ENCODE measurements at regions not wholly inside any gene's neighbourhood (a gene's known extent, or its start where the extent isn't known, plus 50 kb on each side); places are given as distances from the start of the nearest gene placed in this dataset.

DNA sequence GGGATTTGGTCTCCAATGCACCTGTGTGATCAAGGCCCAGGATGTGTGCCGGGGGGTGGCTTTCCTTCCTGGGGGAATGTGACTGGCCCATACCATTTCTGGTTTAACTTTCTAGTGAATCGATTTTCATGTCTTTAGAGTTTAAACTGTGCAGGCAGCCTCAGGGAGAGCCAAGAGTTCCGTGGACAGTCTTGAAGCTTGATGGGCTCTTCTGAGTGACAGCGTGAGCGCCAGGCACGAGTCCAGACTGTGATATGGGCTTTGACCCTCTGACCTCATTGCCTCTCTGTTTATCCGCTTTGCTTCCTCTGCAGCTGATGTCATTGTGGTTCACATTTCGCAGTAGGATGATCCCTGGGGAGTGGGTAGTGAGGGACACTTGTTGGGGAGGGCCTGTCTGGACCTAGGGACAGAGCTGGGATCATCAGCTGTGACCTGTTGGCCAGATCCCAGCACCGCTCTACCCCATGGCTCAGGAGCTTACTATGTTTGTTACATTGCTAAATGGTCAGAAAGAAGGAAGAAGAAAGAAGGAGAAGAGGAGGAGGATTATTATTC is 80.6 kb upstream of the CLDN5 start:
- no peak for TF ChIP-seq EZH2 (IDR thresholded peaks at IDR 0.05; ENCODE audit: low read length, missing control alignments)
- TF ChIP-seq, protein P1, sequence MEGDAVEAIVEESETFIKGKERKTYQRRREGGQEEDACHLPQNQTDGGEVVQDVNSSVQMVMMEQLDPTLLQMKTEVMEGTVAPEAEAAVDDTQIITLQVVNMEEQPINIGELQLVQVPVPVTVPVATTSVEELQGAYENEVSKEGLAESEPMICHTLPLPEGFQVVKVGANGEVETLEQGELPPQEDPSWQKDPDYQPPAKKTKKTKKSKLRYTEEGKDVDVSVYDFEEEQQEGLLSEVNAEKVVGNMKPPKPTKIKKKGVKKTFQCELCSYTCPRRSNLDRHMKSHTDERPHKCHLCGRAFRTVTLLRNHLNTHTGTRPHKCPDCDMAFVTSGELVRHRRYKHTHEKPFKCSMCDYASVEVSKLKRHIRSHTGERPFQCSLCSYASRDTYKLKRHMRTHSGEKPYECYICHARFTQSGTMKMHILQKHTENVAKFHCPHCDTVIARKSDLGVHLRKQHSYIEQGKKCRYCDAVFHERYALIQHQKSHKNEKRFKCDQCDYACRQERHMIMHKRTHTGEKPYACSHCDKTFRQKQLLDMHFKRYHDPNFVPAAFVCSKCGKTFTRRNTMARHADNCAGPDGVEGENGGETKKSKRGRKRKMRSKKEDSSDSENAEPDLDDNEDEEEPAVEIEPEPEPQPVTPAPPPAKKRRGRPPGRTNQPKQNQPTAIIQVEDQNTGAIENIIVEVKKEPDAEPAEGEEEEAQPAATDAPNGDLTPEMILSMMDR (conservative IDR thresholded peaks at IDR 0.05 in 1 of 2, IDR thresholded peaks at IDR 0.05 in 1 of 2; ENCODE audit: low read depth in 1 of 2, low read length in 2 of 2): no peak
- H3K79me2 ChIP-seq (ENCODE audit: control insufficient read depth, insufficient read depth, low read length): no peaks in the 10 kb centered on the region
- H3K9ac ChIP-seq (ENCODE audit: insufficient read depth, low read length): no peak overlapping the region
- H3K27me3 ChIP-seq (ENCODE audit: control insufficient read depth, insufficient read depth, low read length): peaks cover 24% of the 10 kb centered on the region
- no peaks in the 10 kb centered on the region for H3K36me3 ChIP-seq (ENCODE audit: control insufficient read depth, insufficient read depth, low read length)
- H3K9me3 ChIP-seq (ENCODE audit: control insufficient read depth, insufficient read depth, low read depth, low read length): no peaks in the 10 kb centered on the region
- no peaks in the 10 kb centered on the region for H4K20me1 ChIP-seq (ENCODE audit: control insufficient read depth, extremely low read depth, insufficient read depth, low read length)
- no peaks in the 10 kb centered on the region for H3K4me1 ChIP-seq (ENCODE audit: control insufficient read depth, extremely low read depth, insufficient read depth, low read length)
- H3K27ac ChIP-seq (ENCODE audit: insufficient read depth, low read length): no peak overlapping the region
- H3K4me3 ChIP-seq (replicated peaks in 1 of 4; ENCODE audit: control extremely low read depth in 1 of 4, insufficient read depth in 1 of 4, low read depth in 3 of 4, low read length in 4 of 4): no peak overlapping the region
- H3K4me2 ChIP-seq (ENCODE audit: extremely low read depth, insufficient read depth, low read length): no peak overlapping the region
- H2AFZ ChIP-seq (ENCODE audit: low read length): no peak overlapping the region
- DNase-seq (ENCODE audit: low read depth in 2 of 2): no peak

DNA sequence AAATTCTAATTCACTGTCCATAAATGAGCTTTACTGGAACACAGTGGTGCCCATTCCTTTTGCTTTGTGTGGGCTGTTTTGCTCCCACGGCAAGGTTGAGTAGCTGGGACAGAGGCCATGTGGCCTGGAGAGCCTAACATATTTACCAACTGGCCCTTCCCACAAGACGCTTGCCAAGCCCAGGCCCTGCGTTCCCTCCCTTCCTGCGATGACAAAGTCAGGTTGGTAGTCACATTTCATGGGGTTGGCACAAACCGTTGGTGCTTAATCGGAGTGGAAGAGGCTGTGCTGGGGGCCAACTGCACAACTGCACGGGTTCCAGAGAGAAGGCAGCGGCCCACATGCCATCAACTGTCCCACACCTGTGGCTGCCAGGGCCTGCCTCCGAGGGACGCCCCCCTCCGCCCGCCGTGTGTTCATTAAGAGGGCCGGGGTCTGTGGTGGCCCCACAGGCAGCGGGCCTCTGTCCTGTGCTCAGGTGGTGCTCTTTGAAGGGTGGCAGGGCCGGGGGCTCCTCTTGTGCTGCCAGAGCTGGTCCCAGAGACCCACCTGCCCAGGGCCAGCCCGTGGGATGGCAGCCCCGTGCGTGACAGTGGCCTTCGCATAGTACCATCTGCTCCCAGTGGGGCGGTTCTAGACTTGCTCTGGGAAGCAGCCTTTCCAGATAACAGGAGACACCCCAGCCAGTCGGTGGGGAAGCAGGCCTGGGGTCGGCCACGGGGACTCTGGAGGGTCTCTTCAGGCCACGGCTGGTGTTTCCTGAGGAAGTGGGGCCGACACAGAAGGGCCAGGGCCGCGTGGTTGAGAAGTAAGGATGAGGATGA is 81.5 kb upstream of the CLDN5 start:
- no peaks in the 10 kb centered on the region for H3K4me1 ChIP-seq (ENCODE audit: control insufficient read depth, extremely low read depth, insufficient read depth, low read length)
- no peak for DNase-seq (ENCODE audit: low read depth in 2 of 2)
- no peak for TF ChIP-seq EZH2 (IDR thresholded peaks at IDR 0.05; ENCODE audit: low read length, missing control alignments)
- TF ChIP-seq, protein P1 (conservative IDR thresholded peaks at IDR 0.05 in 1 of 2, IDR thresholded peaks at IDR 0.05 in 1 of 2; ENCODE audit: low read depth in 1 of 2, low read length in 2 of 2): no peak
- H2AFZ ChIP-seq (ENCODE audit: low read length): no peak overlapping the region
- H3K9me3 ChIP-seq (ENCODE audit: control insufficient read depth, insufficient read depth, low read depth, low read length): no peaks in the 10 kb centered on the region
- H4K20me1 ChIP-seq (ENCODE audit: control insufficient read depth, extremely low read depth, insufficient read depth, low read length): no peaks in the 10 kb centered on the region
- H3K4me2 ChIP-seq (ENCODE audit: extremely low read depth, insufficient read depth, low read length): no peak overlapping the region
- H3K27ac ChIP-seq (ENCODE audit: insufficient read depth, low read length): no peak overlapping the region
- H3K36me3 ChIP-seq (ENCODE audit: control insufficient read depth, insufficient read depth, low read length): no peaks in the 10 kb centered on the region
- H3K9ac ChIP-seq (ENCODE audit: insufficient read depth, low read length): no peak overlapping the region
- no peaks in the 10 kb centered on the region for H3K79me2 ChIP-seq (ENCODE audit: control insufficient read depth, insufficient read depth, low read length)
- peaks cover 24% of the 10 kb centered on the region for H3K27me3 ChIP-seq (ENCODE audit: control insufficient read depth, insufficient read depth, low read length)
- no peak overlapping the region for H3K4me3 ChIP-seq (replicated peaks in 1 of 4; ENCODE audit: control extremely low read depth in 1 of 4, insufficient read depth in 1 of 4, low read depth in 3 of 4, low read length in 4 of 4)

- H3K27me3 ChIP-seq (ENCODE audit: control insufficient read depth, insufficient read depth, low read length): peaks cover 28% of the 10 kb centered on the region
- TF ChIP-seq EZH2 (IDR thresholded peaks at IDR 0.05; ENCODE audit: low read length, missing control alignments): no peak
- TF ChIP-seq, protein P1 (conservative IDR thresholded peaks at IDR 0.05 in 1 of 2, IDR thresholded peaks at IDR 0.05 in 1 of 2; ENCODE audit: low read depth in 1 of 2, low read length in 2 of 2): no peak
- no peak overlapping the region for H3K4me2 ChIP-seq (ENCODE audit: extremely low read depth, insufficient read depth, low read length)
- H3K9me3 ChIP-seq (ENCODE audit: control insufficient read depth, insufficient read depth, low read depth, low read length): no peaks in the 10 kb centered on the region
- H3K27ac ChIP-seq (ENCODE audit: insufficient read depth, low read length): no peak overlapping the region
- H4K20me1 ChIP-seq (ENCODE audit: control insufficient read depth, extremely low read depth, insufficient read depth, low read length): no peaks in the 10 kb centered on the region
- no peaks in the 10 kb centered on the region for H3K36me3 ChIP-seq (ENCODE audit: control insufficient read depth, insufficient read depth, low read length)
- DNase-seq (ENCODE audit: low read depth in 2 of 2): no peak
- H3K9ac ChIP-seq (ENCODE audit: insufficient read depth, low read length): no peak overlapping the region
- H3K79me2 ChIP-seq (ENCODE audit: control insufficient read depth, insufficient read depth, low read length): no peaks in the 10 kb centered on the region
- H3K4me3 ChIP-seq (replicated peaks in 1 of 4; ENCODE audit: control extremely low read depth in 1 of 4, insufficient read depth in 1 of 4, low read depth in 3 of 4, low read length in 4 of 4): no peak overlapping the region
- no peak overlapping the region for H2AFZ ChIP-seq (ENCODE audit: low read length)
- no peaks in the 10 kb centered on the region for H3K4me1 ChIP-seq (ENCODE audit: control insufficient read depth, extremely low read depth, insufficient read depth, low read length)
These were observed 82.4 kb upstream of the CLDN5 start for GRCh38 chr22:19606332-19607191.

All from fibroblast of lung (primary cell).